ENCODE measurements at regions not wholly inside any gene's neighbourhood (a gene's known extent, or its start where the extent isn't known, plus 50 kb on each side); places are given as distances from the start of the nearest gene placed in this dataset.

GRCh38 chr3:107884028-107884427 lies 206.8 kb downstream of the CD47 start:
- no peak for TF ChIP-seq CTCF (IDR thresholded peaks at IDR 0.05)
- no peak for TF ChIP-seq POLR2A (IDR thresholded peaks at IDR 0.05)

Measured in Peyer's patch (tissue), 4 donors.